Stimulated activated CD4-positive, alpha-beta T cell treated with anti-CD3 and anti-CD28 coated beads, Interleukin-15, amount 100 ng/mL, for 48 hours (primary cell): ENCODE measurements at regions not wholly inside any gene's neighbourhood (a gene's known extent, or its start where the extent isn't known, plus 50 kb on each side); places are given as distances from the start of the nearest gene placed in this dataset.
A peak's percentile ranks its signal among the peaks of the same experiment; 100 is the strongest.
"Not testable (repeated sequence)": the region's sequence is repeated elsewhere in the genome, so short reads cannot be mapped to it uniquely, and the experiment has no call there.

Source experiments
- DNase-seq, 2 donors: peaks; one replicate each; pipeline ENCODE4 v3.0.0-alpha.2; 2020; ENCODE audit warnings: low read depth in 2 of 2

DNA sequence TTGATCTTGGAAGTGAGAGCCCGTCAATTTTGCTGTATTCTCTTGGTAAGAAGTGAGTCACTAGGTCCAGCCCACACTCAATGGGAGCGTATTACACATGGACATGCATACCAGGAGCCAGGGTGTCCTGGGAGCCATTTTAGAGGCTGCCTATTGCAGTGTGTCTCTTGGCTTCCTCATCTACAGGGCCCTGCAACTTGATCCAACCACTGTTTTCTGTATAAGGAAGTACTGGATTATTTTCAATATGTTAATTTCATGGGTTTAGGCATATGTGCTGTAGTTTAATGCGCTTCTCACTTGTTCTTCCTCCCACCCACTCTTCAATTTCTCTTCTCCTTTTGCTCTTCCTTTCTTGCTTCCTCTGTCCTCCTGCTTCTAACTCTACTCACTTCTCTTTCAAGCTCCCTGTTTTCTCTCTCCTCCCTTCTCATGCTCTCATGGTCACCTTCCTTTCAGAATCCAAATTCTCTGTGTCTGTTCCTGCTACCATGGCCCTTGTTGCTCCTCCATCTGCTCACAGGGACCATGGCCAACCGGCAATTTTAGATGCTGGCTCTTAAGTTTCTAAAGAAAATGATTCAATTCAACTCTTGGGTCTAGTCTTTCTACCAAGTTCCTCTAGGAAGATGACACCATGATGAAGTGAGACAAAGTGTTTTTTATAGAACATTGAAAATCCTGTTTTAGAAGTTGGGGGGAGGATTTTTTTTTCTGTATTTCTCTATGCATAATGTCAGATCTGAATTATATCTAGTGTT, 152.0 kb upstream of the ZEB2 start:
- no peak for DNase-seq

DNA sequence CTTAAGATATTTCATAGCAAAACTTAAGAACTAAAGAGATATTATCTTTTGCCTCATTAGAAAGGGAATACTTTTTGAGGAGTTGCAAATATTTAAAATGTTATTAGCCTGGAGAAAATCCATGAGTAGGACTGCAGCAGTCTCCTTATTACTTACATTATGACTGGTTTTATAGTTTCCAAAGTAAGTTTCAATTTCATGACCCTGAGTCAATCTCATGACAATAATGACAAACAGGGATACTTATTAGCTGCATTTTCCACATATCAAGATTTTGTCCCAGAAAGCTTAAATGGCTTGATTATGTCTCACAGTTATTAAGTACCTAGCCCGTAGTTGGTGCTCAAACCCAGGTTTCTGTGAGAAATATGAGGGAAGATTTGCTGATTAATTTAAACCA, 150.8 kb upstream of the ZEB2 start:
- DNase-seq = no peak

DNA sequence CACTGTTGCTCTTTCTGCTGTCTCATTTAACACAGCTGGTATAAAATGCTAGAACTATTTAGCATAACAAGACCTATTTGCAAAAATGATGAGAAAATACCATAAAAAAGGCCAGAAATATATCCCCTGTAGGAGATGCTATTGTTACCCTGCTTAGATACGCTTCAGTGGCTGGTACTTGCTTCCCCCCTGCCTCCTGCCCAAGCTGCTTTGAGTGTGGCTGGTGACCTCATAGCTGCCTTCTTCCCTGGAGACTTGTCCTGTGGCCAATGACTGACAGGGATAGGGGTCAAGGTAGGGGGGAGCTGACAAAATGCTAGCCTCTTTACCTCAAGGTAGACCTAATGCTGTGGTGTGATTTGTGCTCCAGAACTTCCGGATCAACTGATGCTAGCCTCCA, 150.2 kb upstream of the ZEB2 start:
- no peak for DNase-seq

DNA sequence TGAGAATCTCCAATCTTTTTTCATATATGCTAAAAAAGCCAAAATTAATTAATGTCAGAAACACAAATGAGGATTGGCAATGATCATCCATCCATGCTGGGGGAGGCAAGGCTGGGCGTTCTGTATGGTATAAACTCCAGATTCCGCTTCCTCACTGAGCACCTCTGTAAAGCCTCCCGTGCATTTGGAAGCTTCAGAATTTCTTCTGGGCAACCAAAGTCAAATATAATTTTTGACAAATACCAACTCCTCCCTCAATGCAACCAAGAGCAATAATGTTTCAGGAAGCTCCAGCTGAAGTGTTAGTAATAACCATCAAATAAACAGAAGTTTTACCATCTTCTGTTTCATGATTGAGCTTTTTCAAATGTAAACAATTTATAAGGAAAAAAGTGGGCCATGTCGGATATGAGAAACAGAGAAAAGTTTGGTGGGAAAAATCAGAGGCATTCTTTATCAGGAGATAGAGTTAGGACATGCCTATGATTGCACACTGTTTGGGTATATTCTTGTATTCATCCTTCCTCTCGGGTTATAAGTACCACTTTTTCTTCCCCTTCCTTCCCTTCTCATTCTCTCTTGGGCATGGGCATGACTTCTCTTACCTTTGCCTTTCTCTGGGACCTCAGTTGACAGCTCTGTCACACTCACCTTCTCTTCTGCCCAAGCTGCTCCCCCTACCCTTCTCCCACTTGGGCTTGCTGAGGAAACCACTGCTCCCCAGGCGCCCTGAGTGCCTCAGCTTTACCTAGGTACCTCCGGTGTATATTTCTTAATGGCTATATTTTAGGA, 149.5 kb upstream of the ZEB2 start:
- DNase-seq = no peak

DNA sequence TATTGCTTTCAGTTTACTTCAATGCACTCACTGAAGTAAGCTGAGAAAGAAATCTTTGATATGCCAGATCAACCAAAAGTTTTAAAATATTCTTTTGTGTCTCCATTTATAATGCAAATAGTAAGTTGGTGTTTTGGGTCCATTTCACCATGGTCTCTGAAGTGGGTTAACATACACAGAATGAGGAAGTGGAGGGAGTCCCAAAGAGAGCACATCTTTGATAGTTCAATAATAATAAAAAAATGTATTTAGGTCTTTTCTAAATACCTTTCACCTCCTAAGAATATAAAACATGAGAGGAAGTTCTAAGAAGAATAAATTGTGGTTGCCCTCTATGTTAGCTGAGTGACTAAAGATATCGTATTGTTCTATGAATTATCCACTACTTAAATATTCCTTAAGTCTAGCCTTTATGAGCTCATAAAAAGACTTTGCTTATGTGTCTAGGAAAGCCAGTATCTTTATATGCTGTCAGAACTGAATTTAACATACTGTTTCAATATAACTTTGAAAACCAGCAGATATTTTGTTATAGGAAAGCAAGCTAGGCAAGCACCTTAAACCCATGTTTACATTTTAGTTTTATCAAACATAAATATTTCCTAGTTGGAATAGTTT, 148.7 kb upstream of the ZEB2 start:
- DNase-seq = no peak

DNA sequence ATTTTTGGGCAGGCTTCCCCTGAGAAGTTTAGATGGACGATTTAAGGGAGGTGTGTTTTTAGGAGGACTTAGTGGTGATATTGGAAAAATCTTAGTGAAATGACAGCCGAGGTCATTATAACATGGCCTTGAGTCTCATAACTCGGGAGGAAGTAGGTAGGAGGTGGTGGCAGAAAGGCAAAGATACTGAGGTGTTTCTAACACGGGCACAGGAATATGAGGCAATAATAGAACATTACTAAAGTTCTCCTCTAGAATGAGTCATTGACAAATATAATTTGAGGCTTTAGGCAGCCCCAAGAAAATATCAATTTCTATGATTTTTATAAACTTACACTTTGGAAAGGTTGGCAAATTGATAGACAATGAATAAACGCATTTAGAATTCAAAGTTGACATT, 146.1 kb upstream of the ZEB2 start:
- no peak for DNase-seq

DNA sequence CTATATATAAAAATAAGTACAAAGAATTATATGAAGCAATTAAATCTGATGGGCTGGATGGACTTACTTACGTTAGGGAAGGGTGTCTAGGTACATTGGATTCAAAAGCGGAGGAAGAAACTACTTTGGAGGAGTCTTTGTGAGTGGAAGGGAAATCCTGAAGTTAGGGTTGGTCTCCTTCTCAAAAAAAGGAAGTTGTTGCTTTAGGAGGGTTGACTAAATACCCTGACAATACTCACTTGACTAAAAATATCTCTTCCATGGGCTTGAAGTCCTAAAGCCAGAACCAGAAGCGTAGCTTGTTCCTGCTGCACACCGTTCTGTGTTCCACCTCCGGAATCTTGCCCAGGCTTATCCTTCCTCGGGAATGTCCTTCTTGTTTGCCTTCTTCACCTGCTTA, 143.3 kb upstream of the ZEB2 start:
- no peak for DNase-seq

DNA sequence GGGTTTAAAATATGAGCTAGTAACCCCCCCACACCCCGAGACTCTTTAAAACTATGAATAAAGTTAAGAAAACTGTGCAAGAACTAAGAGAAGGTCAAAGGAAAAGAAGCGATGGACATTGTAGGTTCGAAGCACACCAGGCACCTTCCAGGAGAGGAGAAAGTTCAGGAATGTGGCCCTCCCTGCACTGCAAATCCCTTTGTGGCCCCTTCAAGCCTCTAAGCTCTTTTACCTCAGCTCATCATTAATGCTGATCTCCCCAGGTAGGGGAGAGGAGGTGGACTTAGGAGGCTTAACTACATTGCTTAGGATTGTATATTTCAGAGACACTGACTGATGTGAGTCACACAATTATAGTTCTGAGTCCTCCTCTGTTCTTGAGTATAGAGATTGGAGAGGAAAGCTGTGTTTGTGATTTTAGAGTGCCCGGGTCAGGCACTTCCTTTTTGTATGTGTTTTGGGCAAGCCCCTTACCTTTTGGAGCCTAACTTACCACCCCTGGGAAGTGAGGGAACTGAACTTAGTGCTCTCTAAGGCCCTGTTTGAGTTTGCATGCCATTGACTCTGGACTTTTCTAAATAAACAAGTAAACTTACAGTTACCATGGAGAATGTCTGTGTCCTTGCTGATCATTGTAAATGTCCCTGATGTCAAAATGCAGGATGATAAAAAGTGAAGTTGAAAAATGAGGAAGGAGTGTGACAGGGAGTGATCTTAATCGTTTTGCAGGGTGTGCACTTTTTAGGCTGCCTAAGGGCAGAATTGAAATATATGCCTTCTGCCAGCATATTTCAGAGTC, 140.8 kb upstream of the ZEB2 start:
- DNase-seq = no peak

DNA sequence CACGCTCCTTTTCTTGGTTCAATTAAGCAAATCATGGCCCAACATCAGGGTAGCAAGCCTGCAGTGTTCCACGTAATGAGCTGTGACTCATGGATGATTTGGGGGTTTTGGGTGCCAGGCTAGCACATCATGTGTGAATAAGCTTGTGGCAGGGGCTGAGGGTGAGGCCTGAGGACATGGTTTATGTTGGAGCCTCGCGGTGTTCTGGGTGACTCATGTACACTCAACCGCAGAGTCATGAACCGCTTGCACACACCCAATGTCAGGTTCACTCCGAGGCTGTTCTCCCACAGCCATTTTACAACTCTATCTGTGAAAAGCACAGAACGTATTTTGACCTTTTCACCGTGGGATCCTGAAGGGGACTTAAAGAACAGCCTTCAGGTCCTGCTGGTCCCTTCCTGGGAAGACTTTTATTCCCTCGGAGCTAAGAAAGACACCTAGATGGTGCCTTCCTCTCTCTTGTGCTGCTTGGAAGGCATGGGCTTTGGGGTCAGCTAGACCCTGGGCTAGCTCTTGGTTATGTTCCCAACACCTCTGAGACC, 139.9 kb upstream of the ZEB2 start:
- peak; percentile 8 to 14 for DNase-seq

DNA sequence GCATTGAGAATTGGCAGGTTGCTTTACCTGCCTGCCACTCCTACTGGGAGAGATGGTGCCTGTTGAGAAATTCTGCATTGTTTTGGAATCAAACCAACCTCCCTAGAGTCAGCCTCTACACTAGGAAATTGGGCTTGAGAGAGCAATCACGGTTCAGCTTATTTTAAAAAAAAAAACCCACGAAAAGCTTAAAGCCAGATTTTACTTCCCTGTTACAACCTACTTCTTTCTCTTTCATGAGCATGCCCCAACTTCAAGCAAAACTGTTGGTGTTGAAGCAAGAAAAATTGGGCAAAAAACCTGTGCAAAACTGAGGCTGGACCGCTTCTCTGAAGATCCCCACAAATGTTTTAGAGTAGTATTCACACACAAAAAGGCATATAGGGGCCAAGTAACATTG, 134.6 kb upstream of the ZEB2 start:
- DNase-seq = no peak

DNA sequence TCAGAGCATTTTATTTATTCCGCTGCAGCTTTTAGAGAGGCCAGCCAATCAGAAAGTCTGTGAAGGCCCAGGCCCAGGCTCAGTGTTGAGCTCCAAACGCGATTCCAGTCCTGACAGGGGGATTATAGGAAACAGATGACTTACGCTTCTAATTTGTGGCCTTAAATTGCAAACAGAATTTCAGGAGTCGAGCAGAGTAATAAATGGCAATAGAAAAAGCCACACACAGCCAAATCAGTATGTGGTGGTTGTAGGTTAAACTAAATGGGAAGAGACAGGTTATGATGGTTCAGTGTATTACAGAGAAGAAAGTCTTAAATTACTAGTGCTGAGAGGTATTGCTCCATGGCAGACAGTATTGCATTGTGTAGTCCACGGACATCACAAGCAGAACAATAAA, 131.0 kb upstream of the ZEB2 start:
- no peak for DNase-seq

DNA sequence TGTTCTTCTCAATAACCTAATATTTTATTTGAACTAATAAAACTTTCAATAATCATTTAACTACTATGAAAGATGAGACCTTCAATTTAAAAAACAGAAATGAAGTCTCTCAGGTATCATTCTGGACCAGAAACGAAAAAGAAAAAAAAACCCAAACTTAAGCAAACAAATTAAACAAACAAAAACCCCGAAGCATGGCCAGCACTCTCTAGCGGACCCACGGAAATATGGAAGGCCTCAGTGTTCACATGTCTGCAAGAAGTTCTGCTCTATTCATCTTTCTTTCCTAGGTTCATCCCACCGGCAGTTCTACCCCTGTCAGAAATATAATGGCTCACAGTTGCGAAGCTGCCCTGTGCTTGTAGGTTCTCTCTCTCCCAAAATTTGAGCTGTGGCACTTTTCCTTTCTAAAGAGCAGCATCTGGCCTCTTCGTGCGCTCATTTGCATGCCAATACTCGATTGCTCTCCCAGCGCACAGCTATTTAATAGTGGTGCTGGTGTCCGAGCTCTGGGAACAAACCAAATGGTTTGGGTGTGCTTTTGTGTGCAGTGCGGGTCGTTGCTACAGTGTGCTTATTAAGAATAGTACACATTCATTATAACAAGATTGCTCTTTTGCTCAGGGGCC, 129.0 kb upstream of the ZEB2 start:
- no peak for DNase-seq

DNA sequence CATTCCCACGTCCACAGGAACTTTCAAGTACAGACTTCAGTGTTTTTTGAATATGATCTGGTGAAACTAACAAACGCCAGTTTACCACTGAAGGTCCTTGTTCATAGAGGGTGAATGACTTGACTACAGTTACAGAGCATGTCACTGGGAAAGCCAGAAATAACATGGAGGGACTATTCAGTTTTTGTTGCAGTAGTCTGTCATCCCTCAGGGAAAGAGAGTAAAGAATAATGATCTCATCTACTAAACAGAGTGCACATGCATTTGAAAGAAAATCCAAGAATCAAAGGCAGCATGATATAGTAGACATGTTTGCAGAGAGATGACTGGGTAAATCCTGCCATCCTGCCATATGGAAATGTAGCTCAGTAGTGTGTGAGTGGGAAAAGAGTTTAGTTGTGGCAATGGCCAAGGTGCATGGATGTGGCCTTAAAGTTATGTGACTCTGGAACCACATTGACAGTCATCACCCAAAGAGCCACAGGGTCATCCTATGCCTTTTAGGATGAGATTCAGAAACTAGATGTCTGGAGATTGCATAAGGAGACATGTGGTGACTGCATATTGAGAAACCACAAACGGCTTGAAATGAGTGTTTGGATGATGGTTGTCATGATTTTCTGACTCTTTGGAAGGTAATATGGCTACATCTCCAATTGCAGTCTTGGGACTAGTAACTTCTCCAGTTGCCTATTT, 125.3 kb upstream of the ZEB2 start:
- no peak for DNase-seq

DNA sequence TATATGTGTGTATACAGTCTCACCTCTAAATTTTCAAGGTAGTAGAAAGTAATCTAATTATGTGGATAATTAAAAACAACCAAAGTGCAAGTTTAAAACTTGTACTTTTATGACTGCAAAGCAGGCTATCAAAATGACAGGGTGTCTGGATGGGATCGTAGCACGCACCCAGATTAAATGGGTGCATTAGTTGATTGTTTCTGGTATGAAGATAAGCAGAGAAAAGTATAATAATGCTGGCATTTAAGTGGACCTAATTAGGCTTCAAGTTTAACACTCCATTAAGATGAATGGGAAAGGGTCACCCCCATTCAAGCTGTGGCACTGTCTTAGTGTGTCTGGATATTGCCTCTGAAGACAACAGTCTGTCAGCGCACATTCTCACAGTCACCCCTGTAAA, 124.6 kb upstream of the ZEB2 start:
- DNase-seq = no peak

DNA sequence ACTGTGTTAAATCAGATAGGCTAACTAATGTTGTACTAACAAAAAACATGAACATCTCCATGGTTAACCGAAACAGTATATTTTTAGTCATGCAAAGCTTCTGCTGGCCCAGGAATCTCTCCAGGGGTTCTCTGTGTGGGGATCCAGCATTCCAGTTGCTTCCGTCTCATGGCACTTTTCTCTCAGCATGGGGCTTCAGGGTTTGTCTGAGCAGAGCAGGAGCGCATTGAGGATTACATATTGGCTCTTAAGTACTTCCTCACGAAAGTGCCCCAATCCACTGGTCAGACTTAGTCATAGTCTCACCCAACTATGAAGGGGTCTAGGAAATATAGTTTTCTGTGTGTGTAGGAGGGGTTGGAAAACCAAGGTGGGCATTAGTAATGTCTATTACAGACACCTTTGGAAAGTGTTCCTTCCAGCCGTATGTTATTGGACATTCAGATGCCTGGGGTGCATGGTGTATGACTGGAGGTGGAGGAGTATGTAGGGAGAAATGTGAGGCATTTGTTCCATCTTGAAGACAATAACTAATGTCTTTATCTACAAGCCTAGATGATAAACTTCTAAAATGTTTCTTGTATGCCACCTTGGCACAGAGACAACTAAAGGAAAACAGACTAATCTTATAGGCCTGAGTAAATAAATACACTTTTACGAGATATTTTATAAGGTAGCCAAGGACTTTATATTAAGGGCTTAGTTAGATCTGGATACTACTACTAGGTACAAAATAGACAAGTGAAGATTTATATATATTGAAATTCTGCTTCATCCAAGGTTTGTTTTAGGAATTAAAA, 123.8 kb upstream of the ZEB2 start:
- DNase-seq = no peak

DNA sequence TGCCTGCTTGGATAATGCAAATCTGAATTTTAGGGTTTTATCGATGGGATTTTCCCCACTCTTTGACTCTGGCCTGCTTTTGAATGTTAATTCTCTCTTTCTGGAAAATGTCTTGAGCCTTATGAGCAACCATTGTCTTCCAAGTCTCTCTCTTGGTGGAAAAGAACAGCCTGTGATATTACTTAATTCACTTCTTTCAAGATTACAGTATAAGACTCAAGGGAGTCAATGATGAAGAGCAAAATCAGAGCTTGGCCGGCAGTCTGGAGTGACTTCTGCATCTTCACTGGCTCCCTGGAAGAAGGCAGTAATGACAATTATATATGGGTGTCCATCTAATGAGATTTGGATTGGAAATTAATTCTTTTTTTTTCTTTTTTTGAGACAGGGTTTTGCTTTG, 122.9 kb upstream of the ZEB2 start:
- no peak for DNase-seq

DNA sequence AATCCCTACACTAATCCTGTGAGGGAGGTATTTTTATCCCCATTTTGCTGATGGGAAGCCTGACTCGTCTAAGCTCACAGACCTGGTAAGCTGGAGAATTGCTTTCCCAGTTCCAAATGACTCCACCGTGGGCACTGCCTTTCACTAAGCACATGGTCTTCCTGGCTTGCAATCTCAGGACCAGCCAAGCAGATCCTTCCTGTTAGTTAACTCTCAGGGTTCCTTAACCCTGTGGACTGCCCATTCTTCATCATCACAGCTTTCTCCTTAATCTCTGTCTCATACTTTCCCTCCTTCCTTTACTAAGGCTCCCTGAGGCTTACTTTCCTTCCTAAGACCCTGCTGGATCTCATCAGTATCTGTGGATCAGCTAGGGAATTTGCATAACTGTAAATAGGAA, 122.2 kb upstream of the ZEB2 start:
- DNase-seq = no peak

DNA sequence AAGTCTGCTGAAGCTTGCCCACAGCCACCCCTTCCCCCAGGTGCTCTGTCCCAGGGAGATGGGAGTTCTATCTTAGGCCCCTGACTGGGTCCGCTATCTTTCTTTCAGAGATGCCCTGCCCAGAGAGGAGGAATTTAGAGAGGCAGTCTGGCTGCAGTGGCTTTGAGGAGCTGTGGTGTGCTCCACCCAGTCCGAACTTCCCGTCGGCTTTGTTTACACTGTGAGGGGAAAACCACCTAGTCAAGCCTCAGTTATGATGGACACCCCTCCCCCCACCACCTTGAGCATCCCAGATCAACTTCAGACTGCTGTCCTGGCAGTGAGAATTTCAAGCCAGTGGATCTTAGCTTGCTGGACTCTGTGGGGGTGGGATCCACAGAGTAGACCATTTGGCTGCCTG, 118.3 kb upstream of the ZEB2 start:
- not testable (repeated sequence) for DNase-seq

DNA sequence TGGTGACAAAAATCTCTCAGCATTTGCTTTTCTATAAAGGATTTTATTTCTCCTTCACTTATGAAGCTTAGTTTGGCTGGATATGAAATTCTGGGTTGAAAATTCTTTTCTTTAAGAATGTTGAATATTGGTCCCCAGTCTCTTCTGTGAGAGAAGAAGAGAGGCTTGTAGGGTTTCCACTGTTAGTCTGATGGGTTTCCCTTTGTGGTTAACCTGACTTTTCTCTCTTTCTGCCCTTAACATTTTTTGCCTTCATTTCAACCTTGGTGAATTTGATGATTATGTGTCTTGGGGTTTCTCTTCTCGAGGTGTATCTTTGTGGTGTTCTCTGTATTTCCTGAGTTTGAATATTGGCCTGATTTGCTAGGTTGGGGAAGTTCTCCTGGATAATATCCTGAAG, 116.9 kb upstream of the ZEB2 start:
- DNase-seq = not testable (repeated sequence)

DNA sequence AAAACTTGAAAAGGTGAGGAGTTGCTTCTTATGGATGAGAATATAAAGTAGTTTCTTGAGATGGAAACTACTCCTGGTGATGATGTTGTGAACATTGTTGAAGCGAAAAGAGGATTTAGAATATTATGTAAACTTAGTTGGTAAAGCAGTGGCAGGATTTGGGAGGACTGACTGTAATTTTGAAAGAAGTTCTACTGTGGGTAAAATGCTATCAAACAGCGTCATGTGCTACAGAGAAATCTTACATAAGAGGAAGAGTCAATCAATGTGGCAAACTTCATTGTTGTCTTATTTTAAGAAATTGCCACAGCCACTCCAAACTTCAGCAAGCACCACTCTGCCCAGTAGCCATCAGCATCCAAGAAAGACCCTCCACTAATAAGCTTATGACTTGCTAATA, 112.9 kb upstream of the ZEB2 start:
- DNase-seq = no peak
